T-helper 17 cell (primary cell): ENCODE measurements at regions not wholly inside any gene's neighbourhood (a gene's known extent, or its start where the extent isn't known, plus 50 kb on each side); places are given as distances from the start of the nearest gene placed in this dataset.
"Not testable (repeated sequence)": the region's sequence is repeated elsewhere in the genome, so short reads cannot be mapped to it uniquely, and the experiment has no call there.

Experiments used
- ATAC-seq: fragments of 150-1000 bp; cut with Tn5 transposase; 2 replicates; pipeline ENCODE4 v1.10.0; 2021; ENCODE audit warnings: mild to moderate bottlenecking, moderate library complexity
- DNase-seq, 3 donors: peaks; one replicate each; pipeline versions ENCODE4 v3.0.0 to v3.0.0-alpha.2; 2020 to 2021
- H3K9me3 ChIP-seq: one replicate; pipeline ENCODE4 v1.7.0; 2013; ENCODE audit warnings: low read length, mild to moderate bottlenecking; ENCODE audit not compliant: control insufficient read depth, poor library complexity, severe bottlenecking
- H3K27ac Mint-ChIP-seq: one replicate; pipeline ENCODE4 v1.8.0; 2022; ENCODE audit warnings: mild to moderate bottlenecking, moderate library complexity, mixed read lengths
- H3K27me3 Mint-ChIP-seq: one replicate; pipeline ENCODE4 v1.8.0; 2022; ENCODE audit warnings: mixed read lengths
- H3K36me3 Mint-ChIP-seq: one replicate; pipeline ENCODE4 v1.8.0; 2022; ENCODE audit warnings: low read depth, mixed read lengths
- H3K4me1 Mint-ChIP-seq: one replicate; pipeline ENCODE4 v1.8.0; 2022; ENCODE audit warnings: mild to moderate bottlenecking, mixed read lengths
- H3K4me3 Mint-ChIP-seq: one replicate; pipeline ENCODE4 v1.8.0; 2022; ENCODE audit warnings: mild to moderate bottlenecking, moderate library complexity, mixed read lengths

DNA sequence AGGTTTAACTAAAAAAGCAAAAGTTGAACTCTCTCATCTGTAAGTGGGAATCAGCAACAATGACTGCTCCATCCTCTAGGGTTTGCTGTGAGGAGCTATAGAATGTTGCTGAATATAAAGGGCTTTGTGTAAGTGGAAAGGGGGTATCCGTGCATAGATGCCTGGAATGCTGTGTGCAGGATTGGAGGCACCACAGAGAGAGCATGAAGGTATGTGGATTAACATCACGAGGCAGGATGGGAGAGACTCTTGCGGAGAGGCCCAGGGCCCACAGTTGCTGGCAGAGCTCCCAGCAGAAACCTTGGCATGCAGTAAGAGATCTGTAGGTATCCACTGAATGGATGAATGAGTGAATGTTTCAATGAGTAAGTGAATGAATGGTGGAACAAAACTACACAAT, 298.7 kb upstream of the DDI1 start:
- Mint-ChIP-seq H3K4me3 (no peak overlapping the region), H3K4me1 (no peaks in the 10 kb centered on the region), H3K36me3 (no peaks in the 10 kb centered on the region), H3K27me3 (no peaks in the 10 kb centered on the region), H3K27ac (no peak overlapping the region)
- no peaks in the 10 kb centered on the region for H3K9me3 ChIP-seq
- ATAC-seq (no peak), DNase-seq (no peak)

DNA sequence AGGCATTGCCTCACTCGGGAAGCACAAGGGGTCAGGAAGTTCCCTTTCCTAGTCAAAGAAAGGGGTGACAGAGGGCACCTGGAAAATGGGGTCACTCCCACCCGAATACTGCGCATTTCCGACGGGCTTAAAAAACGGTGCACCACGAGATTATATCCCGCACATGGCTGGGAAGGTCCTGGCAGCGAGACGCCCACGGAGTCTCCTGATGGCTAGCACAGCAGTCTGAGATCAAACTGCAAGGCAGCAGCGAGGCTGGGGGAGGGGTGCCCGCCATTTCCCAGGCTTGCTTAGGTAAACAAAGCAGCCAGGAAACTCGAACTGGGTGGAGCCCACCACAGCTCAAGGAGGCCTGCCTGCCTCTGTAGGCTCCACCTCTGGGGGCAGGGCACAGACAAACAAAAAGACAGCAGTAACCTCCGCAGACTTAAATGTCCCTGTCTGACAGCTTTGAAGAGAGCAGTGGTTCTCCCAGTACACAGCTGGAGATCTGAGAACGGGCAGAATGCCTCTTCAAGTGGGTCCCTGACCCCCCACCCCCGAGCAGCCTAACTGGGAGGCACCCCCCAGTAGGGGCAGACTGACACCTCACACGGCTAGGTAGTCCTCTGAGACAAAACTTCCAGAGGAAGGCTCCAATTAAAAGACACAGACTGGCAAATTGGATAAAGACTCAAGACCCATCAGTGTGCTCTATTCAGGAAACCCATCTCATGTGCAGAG, 297.2 kb upstream of the DDI1 start:
- DNase-seq, H3K9me3 ChIP-seq, H3K4me1 Mint-ChIP-seq, H3K27me3 Mint-ChIP-seq, H3K36me3 Mint-ChIP-seq, ATAC-seq: not testable (repeated sequence)
- Mint-ChIP-seq H3K27ac (peak overlapping the region; percentile 19), H3K4me3 (peak overlapping the region; percentile 61)

DNA sequence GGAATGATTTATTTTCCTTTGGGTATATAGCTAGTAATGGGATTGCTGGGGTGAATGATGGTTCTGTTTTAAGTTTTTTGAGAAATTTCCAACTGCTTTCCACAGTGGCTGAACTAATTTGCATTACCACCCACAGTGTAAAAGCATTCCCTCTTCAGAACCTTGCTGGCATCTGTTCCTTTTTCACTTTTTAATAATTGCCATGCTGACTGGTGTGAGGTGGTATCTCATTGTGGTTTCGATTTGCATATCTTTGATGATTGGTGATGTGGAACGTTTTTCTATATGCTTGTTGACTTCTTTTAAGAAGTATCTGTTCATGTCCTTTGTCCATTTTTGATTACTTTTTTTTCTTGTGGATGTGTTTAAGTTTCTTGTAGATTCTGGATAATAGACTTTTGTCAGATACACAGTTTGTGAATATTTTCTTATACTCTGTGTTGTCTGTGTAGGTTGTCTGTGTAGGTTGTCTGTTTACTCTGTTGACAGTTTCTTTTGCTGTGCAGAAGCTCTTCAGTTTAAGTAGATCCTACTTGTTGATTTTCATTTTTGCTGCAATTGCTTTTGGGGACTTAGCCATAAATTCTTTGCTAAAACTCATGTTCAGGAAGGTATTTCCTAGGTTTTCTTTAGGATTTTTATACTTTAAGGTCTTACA, 291.8 kb upstream of the DDI1 start:
- ATAC-seq (no peak), DNase-seq (no peak)
- Mint-ChIP-seq H3K27me3 (no peaks in the 10 kb centered on the region), H3K36me3 (no peaks in the 10 kb centered on the region), H3K27ac (no peak overlapping the region), H3K4me1 (peaks cover 3% of the 10 kb centered on the region), H3K4me3 (no peak overlapping the region)
- H3K9me3 ChIP-seq, result no peaks in the 10 kb centered on the region

DNA sequence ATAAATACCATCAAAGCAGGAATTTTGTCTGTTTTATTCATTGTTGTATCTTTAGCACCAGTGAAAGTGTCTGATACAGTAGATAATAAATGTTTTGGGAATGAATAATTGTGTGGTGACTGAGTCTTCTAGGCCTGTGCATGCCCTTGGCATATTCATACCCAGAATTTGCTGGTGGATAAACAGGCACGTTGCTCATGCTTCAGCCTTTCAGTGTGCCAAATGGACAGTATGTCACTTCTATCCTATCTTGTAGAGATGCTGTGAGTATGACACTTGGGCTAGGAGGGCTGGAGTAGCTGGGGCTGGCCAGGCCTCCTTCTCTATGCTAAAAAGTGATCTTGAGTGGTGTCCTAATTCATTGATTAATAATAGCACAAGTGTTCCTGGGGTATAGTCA, 287.3 kb upstream of the DDI1 start:
- Mint-ChIP-seq H3K4me1 (peaks cover 3% of the 10 kb centered on the region), H3K27ac (no peak overlapping the region), H3K27me3 (no peaks in the 10 kb centered on the region), H3K4me3 (no peak overlapping the region), H3K36me3 (no peaks in the 10 kb centered on the region)
- no peak for ATAC-seq
- DNase-seq, result no peak
- no peaks in the 10 kb centered on the region for H3K9me3 ChIP-seq

DNA sequence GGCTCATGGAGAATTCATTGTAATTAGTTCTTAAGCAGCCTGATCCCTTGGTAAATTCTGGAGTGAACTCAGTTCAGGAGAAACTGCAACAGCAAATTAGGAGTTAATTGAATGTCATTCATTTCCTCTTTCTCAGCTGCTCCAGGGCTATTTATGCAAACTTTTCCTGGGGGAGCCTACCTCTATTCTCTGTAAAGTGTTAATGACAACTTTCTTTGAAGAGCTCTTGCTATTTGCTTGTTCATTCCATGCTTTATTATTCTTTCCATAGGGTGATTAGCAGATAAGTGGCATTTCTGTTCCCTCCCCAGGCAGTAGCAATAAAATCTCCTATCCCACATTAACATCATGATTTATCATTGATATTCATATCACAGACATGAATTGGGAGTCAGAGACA, 267.6 kb upstream of the DDI1 start:
- ATAC-seq (no peak), DNase-seq (no peak)
- Mint-ChIP-seq H3K4me1 (no peaks in the 10 kb centered on the region), H3K27me3 (no peaks in the 10 kb centered on the region), H3K4me3 (no peak overlapping the region), H3K36me3 (no peaks in the 10 kb centered on the region), H3K27ac (no peak overlapping the region)
- no peaks in the 10 kb centered on the region for H3K9me3 ChIP-seq

DNA sequence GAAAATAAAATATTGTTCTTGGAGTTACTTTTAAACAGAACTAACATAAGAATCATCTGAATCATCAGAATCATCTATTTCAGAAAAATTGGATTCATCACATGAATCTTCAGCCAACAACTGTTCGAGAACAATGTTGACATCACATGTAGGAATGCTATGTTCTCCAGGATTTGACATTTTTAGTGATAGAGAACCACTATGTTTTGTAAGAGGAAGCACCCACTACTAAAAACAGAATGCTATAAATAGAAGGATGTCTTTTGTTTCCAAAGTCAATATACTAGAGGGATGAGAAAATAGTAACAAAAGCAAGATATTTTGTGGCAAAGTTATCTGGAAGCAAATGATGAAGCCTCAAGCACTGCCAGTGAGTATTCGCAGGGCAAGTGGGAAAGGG, 263.4 kb upstream of the DDI1 start:
- Mint-ChIP-seq H3K4me3 (no peak overlapping the region), H3K27me3 (no peaks in the 10 kb centered on the region), H3K36me3 (no peaks in the 10 kb centered on the region), H3K4me1 (no peaks in the 10 kb centered on the region), H3K27ac (no peak overlapping the region)
- ATAC-seq (no peak), DNase-seq (no peak)
- no peaks in the 10 kb centered on the region for H3K9me3 ChIP-seq

DNA sequence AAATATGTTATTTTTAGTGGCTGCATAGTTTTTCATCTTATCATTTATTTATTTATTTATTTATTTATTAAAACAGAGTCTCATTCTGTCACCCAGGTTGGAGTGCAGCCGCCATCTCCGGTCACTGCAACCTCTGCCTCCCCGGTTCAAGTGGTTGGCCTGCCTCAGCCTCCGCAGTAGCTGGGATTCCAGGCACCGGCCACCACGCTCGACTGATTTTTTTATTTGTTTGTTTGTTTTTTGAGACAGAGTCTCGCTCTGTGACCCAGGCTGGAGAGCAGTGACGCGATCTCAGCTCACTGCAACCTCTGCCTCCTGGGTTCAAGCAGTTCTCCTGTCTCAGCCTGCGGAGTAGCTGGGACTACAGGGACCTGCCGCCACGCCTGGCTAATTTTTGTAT, 262.9 kb upstream of the DDI1 start:
- DNase-seq, result no peak

DNA sequence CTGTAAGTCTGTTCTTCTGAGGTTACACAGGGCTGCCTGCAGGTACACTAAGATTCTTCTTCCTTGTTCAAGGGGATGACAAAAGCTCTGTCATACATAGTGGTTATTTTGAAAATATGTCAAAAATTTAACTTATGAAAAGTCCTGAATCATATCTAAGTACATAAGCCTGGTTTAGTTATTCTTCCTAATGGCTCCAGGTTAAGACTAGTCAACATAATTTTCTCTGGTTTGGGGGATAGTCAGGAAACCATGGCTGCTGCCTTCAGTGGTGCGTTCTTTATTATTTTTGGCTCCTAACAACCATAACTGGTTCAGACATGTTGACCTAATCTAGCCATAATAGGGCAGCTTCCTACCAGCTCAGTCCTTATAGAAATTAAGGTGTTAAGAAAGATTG, 257.4 kb upstream of the DDI1 start:
- no peak overlapping the region for H3K27ac Mint-ChIP-seq

More for the DNA sequence above, 262.9 kb upstream of the DDI1 start:
- no peaks in the 10 kb centered on the region for H3K9me3 ChIP-seq
- Mint-ChIP-seq H3K4me3 (no peak overlapping the region), H3K27me3 (no peaks in the 10 kb centered on the region), H3K27ac (no peak overlapping the region), H3K4me1 (no peaks in the 10 kb centered on the region), H3K36me3 (no peaks in the 10 kb centered on the region)
- no peak for ATAC-seq

DNA sequence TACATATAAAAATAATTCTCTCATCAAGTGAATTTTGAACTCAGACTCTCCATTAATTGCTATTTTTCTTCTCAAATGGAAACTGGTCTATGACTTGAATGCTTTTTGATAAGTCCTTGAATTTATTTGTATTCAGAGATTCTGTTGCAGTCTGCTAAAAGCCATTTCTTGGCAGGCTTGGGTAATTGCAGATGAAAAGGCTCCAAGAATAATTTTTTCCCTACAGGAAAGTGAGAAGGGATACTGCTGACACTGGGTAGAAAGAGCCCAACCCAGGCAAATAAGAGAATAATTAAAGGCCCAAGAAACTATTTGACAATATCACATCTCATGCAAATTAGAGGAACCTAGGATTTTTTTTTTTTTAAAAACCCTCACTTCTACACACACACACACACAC, 246.5 kb upstream of the DDI1 start:
- H3K4me1 Mint-ChIP-seq, result no peaks in the 10 kb centered on the region
- no peak overlapping the region for H3K4me3 Mint-ChIP-seq
- H3K9me3 ChIP-seq, result no peaks in the 10 kb centered on the region
- H3K27ac Mint-ChIP-seq, result no peak overlapping the region
- H3K27me3 Mint-ChIP-seq, result no peaks in the 10 kb centered on the region
- no peaks in the 10 kb centered on the region for H3K36me3 Mint-ChIP-seq
- DNase-seq (no peak), ATAC-seq (no peak)

More for the DNA sequence above, 257.4 kb upstream of the DDI1 start:
- no peak overlapping the region for H3K4me3 Mint-ChIP-seq
- H3K9me3 ChIP-seq, result no peaks in the 10 kb centered on the region
- H3K27me3 Mint-ChIP-seq, result no peaks in the 10 kb centered on the region
- no peaks in the 10 kb centered on the region for H3K36me3 Mint-ChIP-seq
- ATAC-seq (no peak), DNase-seq (no peak)
- H3K4me1 Mint-ChIP-seq, result no peaks in the 10 kb centered on the region

DNA sequence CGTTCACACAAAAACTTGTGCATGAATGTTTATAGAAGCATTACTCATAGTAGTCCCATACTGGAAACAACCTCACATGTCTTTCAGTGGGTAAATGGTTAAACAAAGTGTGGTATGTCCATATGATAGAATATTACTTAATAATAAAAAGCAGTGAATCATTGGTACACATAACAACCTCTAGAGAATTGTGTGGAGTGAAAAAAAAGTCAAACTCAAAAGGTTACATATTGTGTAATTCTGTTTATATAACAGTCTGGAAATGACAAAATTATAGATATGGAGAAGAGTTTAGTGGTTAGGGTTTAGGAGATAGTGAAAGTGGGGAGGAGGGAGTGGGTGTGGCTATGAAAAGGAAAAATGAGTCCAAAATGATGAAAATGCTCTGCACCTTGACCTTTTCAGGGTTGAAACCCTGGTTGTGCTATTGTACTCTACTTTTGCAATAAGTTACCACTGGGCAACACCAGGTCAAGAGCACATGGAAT, 243.4 kb upstream of the DDI1 start:
- DNase-seq, result no peak
- no peaks in the 10 kb centered on the region for H3K4me1 Mint-ChIP-seq
- no peak overlapping the region for H3K27ac Mint-ChIP-seq
- H3K9me3 ChIP-seq, result no peaks in the 10 kb centered on the region
- no peak for ATAC-seq
- no peaks in the 10 kb centered on the region for H3K36me3 Mint-ChIP-seq
- H3K4me3 Mint-ChIP-seq, result no peak overlapping the region
- H3K27me3 Mint-ChIP-seq, result no peaks in the 10 kb centered on the region

DNA sequence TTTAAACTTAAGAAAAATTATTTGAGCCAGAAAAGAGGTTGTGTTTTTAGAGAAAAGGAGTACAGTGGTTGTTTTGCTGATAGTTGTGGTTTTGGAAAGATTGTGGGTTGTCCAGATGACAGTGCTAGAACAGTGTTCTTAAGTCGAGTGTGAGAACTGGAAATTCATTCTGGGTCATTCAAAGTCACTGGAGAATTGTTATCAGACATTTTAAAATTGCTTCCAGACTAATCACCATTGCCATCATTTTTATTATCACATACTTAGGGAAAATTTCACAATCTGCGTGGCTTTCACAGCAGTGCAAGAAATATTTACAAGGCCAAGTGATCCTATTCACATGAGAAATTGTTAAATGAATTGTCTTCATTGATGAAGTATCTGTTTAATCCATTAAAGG, 242.2 kb upstream of the DDI1 start:
- no peaks in the 10 kb centered on the region for H3K9me3 ChIP-seq
- ATAC-seq, result no peak
- Mint-ChIP-seq H3K27ac (no peak overlapping the region), H3K27me3 (no peaks in the 10 kb centered on the region), H3K4me1 (no peaks in the 10 kb centered on the region), H3K4me3 (no peak overlapping the region), H3K36me3 (no peaks in the 10 kb centered on the region)
- no peak for DNase-seq

DNA sequence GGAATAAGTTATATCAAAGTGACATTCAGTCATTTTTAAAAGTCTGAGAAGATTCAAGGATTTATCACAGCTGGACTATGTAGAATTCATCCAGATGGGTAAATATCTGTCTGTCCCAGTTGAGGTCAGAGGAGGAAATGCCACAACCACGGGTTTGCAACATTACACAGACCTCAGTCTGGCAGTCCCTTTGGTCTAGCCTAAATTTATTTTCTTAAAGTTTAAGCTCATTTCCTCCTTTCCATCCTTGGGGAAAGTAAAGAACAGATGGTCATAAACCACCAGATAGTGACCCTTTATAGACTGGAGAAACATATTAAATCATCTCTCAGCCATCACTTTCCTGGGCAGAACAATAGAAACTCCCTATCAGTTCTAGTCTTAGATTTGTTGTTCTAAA, 238.4 kb upstream of the DDI1 start:
- no peaks in the 10 kb centered on the region for H3K9me3 ChIP-seq
- H3K27me3 Mint-ChIP-seq, result no peaks in the 10 kb centered on the region
- no peaks in the 10 kb centered on the region for H3K4me1 Mint-ChIP-seq
- ATAC-seq (no peak), DNase-seq (no peak)
- no peak overlapping the region for H3K4me3 Mint-ChIP-seq
- no peak overlapping the region for H3K27ac Mint-ChIP-seq
- H3K36me3 Mint-ChIP-seq, result no peaks in the 10 kb centered on the region

DNA sequence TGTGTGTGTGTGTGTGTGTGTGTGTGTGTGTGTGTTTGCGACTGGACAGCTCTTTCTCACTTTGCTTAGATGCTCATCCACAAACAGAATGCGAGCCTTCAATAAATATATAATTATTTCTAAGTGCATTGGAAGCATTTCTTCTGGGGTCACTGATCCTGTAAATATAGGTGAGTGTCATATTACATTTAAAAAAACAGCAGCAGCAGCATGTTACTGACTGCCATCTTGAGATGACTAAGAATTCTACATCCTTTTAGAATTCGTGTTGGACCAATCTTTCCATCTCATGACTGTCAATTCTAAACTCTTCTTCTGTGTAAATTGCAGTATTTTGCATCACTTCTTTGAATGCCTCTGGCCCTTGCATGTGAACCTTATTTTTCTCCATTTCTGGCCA, 238.0 kb upstream of the DDI1 start:
- DNase-seq (no peak), ATAC-seq (no peak)
- no peaks in the 10 kb centered on the region for H3K4me1 Mint-ChIP-seq
- no peak overlapping the region for H3K27ac Mint-ChIP-seq
- no peaks in the 10 kb centered on the region for H3K27me3 Mint-ChIP-seq
- no peaks in the 10 kb centered on the region for H3K36me3 Mint-ChIP-seq
- no peak overlapping the region for H3K4me3 Mint-ChIP-seq
- H3K9me3 ChIP-seq, result no peaks in the 10 kb centered on the region
